NT2/D1 (cell line): ENCODE measurements at regions not wholly inside any gene's neighbourhood (a gene's known extent, or its start where the extent isn't known, plus 50 kb on each side); places are given as distances from the start of the nearest gene placed in this dataset.

ENCODE experiments used
- YY1 ChIP-seq: IDR thresholded peaks from 2 replicates; pipeline ENCODE4 v1.6.1; 2011; ENCODE audit not compliant: insufficient read length, insufficient read depth
- ZNF274 ChIP-seq: IDR thresholded peaks from 2 replicates; pipeline ENCODE4 v1.6.1; 2011; ENCODE audit warnings: mild to moderate bottlenecking, low read depth, low read length

DNA sequence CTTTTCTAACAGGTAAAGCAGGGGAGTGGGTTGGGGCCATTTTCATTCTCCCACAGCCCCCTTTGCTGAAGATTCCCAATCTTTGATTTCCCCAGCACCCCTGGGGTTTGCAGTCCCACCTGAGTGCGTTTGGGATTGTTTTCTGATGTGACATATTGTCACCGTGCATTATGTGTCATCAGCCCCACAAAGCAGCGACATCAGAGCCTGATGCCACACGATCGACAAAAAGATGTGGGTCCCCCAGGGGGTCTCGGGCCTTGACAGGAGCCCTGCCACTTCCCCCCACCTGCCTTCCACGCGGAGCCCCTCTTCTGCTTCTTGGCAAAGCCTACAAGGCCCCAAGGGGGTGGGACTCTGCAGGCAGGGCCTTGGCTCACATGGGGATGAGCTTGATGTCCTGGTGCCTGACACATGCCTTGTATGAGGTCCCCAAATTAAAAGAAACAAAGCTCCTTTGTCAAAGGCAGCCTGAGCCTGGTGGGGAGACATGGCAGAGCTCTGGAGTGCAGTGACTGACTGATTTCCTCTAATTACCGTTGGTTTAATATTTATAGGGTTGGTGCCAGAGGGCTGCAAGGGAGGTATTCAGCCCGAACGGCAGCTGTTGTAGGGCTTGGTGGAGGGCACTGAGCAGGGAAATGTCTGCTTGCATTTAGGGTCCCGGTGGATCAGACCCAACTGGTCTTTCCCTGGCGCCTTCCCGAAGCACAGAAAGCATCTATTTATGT lies 149.2 kb downstream of the MIAT start:
- TF ChIP-seq ZNF274 (no peak), YY1 (no peak)
